A673 (cell line): ENCODE measurements at regions not wholly inside any gene's neighbourhood (a gene's known extent, or its start where the extent isn't known, plus 50 kb on each side); places are given as distances from the start of the nearest gene placed in this dataset.

Experiments used
- EZH2 ChIP-seq: fragments of 200-600 bp; sonication (generic); IDR thresholded peaks from 2 replicates; pipeline ENCODE4 v1.6.1; 2017; ENCODE audit warnings: borderline replicate concordance, low read depth, mild to moderate bottlenecking, mixed read lengths, antibody characterized with exemption, low read length; ENCODE audit not compliant: poor library complexity, severe bottlenecking
- TF ChIP-seq, protein P1 (sequence below): fragments of 300-800, 200-600 bp; sonication (generic); conservative IDR thresholded peaks from 2 replicates; pipeline ENCODE4 v1.5.1; 2017; ENCODE audit warnings: low read depth, mild to moderate bottlenecking, antibody characterized with exemption, low read length, moderate library complexity, mixed read lengths

DNA sequence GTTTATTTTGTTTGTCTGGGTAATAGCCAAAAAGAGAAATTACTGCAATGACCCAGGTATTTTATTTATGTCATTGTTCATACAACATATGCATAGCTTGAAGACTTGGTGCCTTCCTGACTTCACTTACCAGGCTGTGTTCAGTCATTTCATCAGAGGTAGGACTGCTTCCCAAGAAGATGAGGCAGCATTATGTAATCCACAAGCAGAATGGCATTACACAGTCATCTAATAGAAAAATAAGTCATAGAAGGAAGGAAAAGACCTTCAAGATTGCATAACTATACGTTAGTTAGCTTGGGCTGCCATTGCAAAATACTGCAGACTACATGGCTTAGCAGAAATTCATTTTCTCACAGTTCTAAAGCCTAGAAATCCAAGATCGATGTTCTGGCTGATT is 167.5 kb downstream of the NMUR2 start:
- TF ChIP-seq, protein P1, sequence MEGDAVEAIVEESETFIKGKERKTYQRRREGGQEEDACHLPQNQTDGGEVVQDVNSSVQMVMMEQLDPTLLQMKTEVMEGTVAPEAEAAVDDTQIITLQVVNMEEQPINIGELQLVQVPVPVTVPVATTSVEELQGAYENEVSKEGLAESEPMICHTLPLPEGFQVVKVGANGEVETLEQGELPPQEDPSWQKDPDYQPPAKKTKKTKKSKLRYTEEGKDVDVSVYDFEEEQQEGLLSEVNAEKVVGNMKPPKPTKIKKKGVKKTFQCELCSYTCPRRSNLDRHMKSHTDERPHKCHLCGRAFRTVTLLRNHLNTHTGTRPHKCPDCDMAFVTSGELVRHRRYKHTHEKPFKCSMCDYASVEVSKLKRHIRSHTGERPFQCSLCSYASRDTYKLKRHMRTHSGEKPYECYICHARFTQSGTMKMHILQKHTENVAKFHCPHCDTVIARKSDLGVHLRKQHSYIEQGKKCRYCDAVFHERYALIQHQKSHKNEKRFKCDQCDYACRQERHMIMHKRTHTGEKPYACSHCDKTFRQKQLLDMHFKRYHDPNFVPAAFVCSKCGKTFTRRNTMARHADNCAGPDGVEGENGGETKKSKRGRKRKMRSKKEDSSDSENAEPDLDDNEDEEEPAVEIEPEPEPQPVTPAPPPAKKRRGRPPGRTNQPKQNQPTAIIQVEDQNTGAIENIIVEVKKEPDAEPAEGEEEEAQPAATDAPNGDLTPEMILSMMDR: no peak
- TF ChIP-seq EZH2: no peak
